HepG2 (cell line): ENCODE measurements at regions not wholly inside any gene's neighbourhood (a gene's known extent, or its start where the extent isn't known, plus 50 kb on each side); places are given as distances from the start of the nearest gene placed in this dataset.

Experiments used
- ATAC-seq: fragments of 200-7000 bp; cut with Tn5 transposase; 3 replicates; pipeline ENCODE4 v1.9.1; 2020; ENCODE audit warnings: mild to moderate bottlenecking, moderate library complexity
- BruUV-seq: library from RNA; stranded (reverse); fragments of 400-500 nt; replicated peaks from 2 replicates; lab custom pipeline; 2021; lab: Mats Ljungman, UMichigan
- CTCF ChIA-PET: fragments of 300-600 bp; formaldehyde crosslinking; extraction: SDS; loops from one replicate; lab custom pipeline; 2021; ENCODE audit warnings: low total read pairs, inconsistent platforms, low intra/inter-chr PET ratio; lab: Yijun Ruan, JAX
- POLR2A ChIA-PET: fragments of 350-600 bp; sonication (Branson Sonifier 250); formaldehyde crosslinking; loops from one replicate; lab custom pipeline; 2020; ENCODE audit warnings: antibody characterized with exemption, inconsistent platforms; lab: Yijun Ruan, JAX
- DNase-seq: peaks from one replicate; pipeline ENCODE4 v3.0.0-alpha.2; 2015; ENCODE audit warnings: low spot score
- FAIRE-seq: peaks from 3 replicates; lab custom pipeline; 2011; peaks lifted over from hg19 to GRCh38; lab: Jason Lieb, UNC
- H2AFZ ChIP-seq: one replicate; pipeline ENCODE4 v1.6.1; 2011; ENCODE audit warnings: low read length, inconsistent platforms
- H3K27ac ChIP-seq: fragments of 300-600 bp; 3 replicates; pipeline ENCODE4 v1.8.0; 2011; ENCODE audit warnings: mixed run types, mild to moderate bottlenecking, mixed read lengths, low read length, inconsistent platforms; ENCODE audit not compliant: insufficient read depth; ENCODE audit errors: extremely low read length
- H3K27me3 ChIP-seq, 2 experiments: fragments of 200-600 bp in 1 of 2; 2 replicates in 1 of 2; 3 replicates in 1 of 2; pipeline versions ENCODE4 v1.6.0 to v1.8.0; 2011; ENCODE audit warnings: low read length in 2 of 2, mild to moderate bottlenecking in 2 of 2, moderate library complexity in 2 of 2, inconsistent platforms in 1 of 2; ENCODE audit not compliant: insufficient read depth in 2 of 2, control insufficient read depth in 1 of 2
- H3K36me3 ChIP-seq, 2 experiments: fragments of 200-600 bp in 1 of 2; replicated peaks in 1 of 2; 2 replicates in 1 of 2; 3 replicates in 1 of 2; pipeline versions ENCODE4 v1.5.1 to v1.8.0; 2011; ENCODE audit warnings: low read length in 2 of 2, inconsistent platforms in 1 of 2; ENCODE audit not compliant: insufficient read depth in 2 of 2, control insufficient read depth in 1 of 2
- H3K4me1 ChIP-seq: 2 replicates; pipeline ENCODE4 v1.5.1; 2012; ENCODE audit warnings: low read length, inconsistent platforms; ENCODE audit not compliant: insufficient read depth
- H3K4me2 ChIP-seq: 2 replicates; pipeline ENCODE4 v1.6.0; 2011; ENCODE audit warnings: low read depth, low read length, inconsistent platforms
- H3K4me3 ChIP-seq, 3 experiments: fragments of 200-600 bp in 1 of 3; sonication (generic), shearing (Covaris generic) in 1 of 3; replicated peaks in 1 of 3; 2 replicates each; pipeline ENCODE4 v1.5.1; 2011 to 2016; ENCODE audit warnings: low read length in 3 of 3, inconsistent platforms in 2 of 3, low read depth in 2 of 3, mild to moderate bottlenecking in 2 of 3, control low read depth in 1 of 3, mixed read lengths in 1 of 3; ENCODE audit not compliant: insufficient read depth in 1 of 3
- H3K79me2 ChIP-seq: one replicate; pipeline ENCODE4 v1.6.1; 2011; ENCODE audit warnings: low read length, inconsistent platforms; ENCODE audit not compliant: insufficient read depth
- H3K9ac ChIP-seq: 2 replicates; pipeline ENCODE4 v1.6.0; 2011; ENCODE audit warnings: mild to moderate bottlenecking, low read depth, low read length, inconsistent platforms; ENCODE audit not compliant: insufficient read depth
- H3K9me3 ChIP-seq: 2 replicates; pipeline ENCODE4 v1.5.1; 2012; ENCODE audit warnings: mild to moderate bottlenecking, low read length
- H4K20me1 ChIP-seq: 2 replicates; pipeline ENCODE4 v1.6.0; 2011; ENCODE audit warnings: inconsistent platforms, mild to moderate bottlenecking, low read length, moderate library complexity; ENCODE audit not compliant: insufficient read depth
- DDIT3 ChIP-seq: sonication (generic); formaldehyde crosslinking; IDR thresholded peaks from 2 replicates; pipeline ENCODE4 v1.4.0; 2020; ENCODE audit warnings: mild to moderate bottlenecking, missing genetic modification reagents
- E2F2 ChIP-seq: sonication (generic); formaldehyde crosslinking; IDR thresholded peaks from 2 replicates; pipeline ENCODE4 v1.4.0; 2020; ENCODE audit warnings: missing genetic modification reagents, borderline replicate concordance
- HMGXB3 ChIP-seq: sonication (generic); formaldehyde crosslinking; IDR thresholded peaks from 2 replicates; pipeline ENCODE4 v1.4.0; 2020; ENCODE audit warnings: missing genetic modification reagents, borderline replicate concordance
- KDM6A ChIP-seq: IDR thresholded peaks from 2 replicates; pipeline ENCODE4 v1.6.1; 2016; ENCODE audit warnings: low read depth
- PCBP2 ChIP-seq: fragments of 200-400 bp; formaldehyde crosslinking; optimal IDR thresholded peaks from 2 replicates; pipeline ENCODE3; 2018; ENCODE audit warnings: low read length, low read depth; ENCODE audit not compliant: poor library complexity, severe bottlenecking
- RXRA ChIP-seq: sonication (generic); formaldehyde crosslinking; IDR thresholded peaks from 2 replicates; pipeline ENCODE4 v1.5.1; 2020; ENCODE audit warnings: missing genetic modification reagents
- U2AF2 ChIP-seq: fragments of 200-400 bp; formaldehyde crosslinking; IDR thresholded peaks from 2 replicates; pipeline ENCODE4 v1.6.1; 2017; ENCODE audit warnings: low read depth, mild to moderate bottlenecking, low read length
- ZBTB20 ChIP-seq: sonication (generic); formaldehyde crosslinking; IDR thresholded peaks from 2 replicates; pipeline ENCODE4 v1.8.1; 2023; ENCODE audit warnings: missing genetic modification reagents, low read depth, mild to moderate bottlenecking, borderline replicate concordance
- ZFP37 ChIP-seq: sonication (generic); formaldehyde crosslinking; IDR thresholded peaks from 2 replicates; pipeline ENCODE4 v1.4.0; 2020; ENCODE audit warnings: missing genetic modification reagents, borderline replicate concordance
- ZMAT3 ChIP-seq: sonication (generic); formaldehyde crosslinking; conservative IDR thresholded peaks from 2 replicates; pipeline ENCODE4 v1.7.0; 2021; ENCODE audit warnings: missing genetic modification reagents
- ZNF282 ChIP-seq: fragments of 450-650 bp; IDR thresholded peaks from 2 replicates; pipeline ENCODE4 v1.6.1; 2018; ENCODE audit not compliant: partially characterized antibody
- ZNF512B ChIP-seq: sonication (generic); formaldehyde crosslinking; IDR thresholded peaks from 2 replicates; pipeline ENCODE4 v1.5.1; 2020; ENCODE audit warnings: missing genetic modification reagents, mild to moderate bottlenecking, borderline replicate concordance
- ZNF598 ChIP-seq: sonication (generic); formaldehyde crosslinking; IDR thresholded peaks from 2 replicates; pipeline ENCODE4 v1.5.1; 2020; ENCODE audit warnings: mild to moderate bottlenecking, missing genetic modification reagents, borderline replicate concordance
- WGBS: methylation state at CpG from one replicate; pipeline ENCODE4 v1.1.6; 2017; ENCODE audit warnings: low lambda C conversion rate; 5-methylcytosine and 5-hydroxymethylcytosine counted together
- in situ Hi-C: cut with HindIII; loops from 2 replicates; pipeline ENCODE4 v1.10.0; 2017; ENCODE audit warnings: low pct_unique_long_range_greater_than_20kb; ENCODE audit not compliant: extremely low pct_ligation_motif_present
- intact Hi-C: fragments of 100-400 bp; cut with micrococcal nuclease; formaldehyde crosslinking; loops from one replicate; pipeline ENCODE4 v1.10.0; 2022; ENCODE audit not compliant: unreplicated experiment
- TF ChIP-seq, protein P1 (sequence below): sonication (generic); formaldehyde crosslinking; IDR thresholded peaks from 2 replicates; pipeline ENCODE4 v1.5.1; 2020; ENCODE audit warnings: missing genetic modification reagents, mild to moderate bottlenecking, borderline replicate concordance

DNA sequence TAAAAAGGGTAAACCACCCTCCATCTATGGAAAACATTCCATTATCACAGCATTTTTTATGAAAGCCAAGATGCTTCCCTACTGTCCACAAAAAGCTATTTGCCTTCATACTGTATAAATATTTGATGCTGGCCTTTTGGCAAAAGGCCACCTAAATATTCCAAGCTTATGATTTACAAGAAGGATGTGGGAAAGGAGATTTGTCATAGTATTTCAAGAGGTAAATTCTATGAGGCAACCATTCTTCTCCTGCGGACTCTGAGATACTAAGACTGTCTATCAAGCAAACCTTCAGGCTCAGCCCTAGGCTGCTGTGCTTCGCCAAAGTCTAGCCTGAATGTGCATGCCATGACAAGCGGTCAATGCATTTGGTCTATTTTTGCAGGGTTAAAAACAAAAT, 807.1 kb upstream of the AMELY start (continued):
- TF ChIP-seq DDIT3 (CRISPR knock-in tag): no peak
- no peak for TF ChIP-seq ZFP37 (CRISPR knock-in tag)
- no peak for TF ChIP-seq U2AF2
- no peak for TF ChIP-seq ZNF282
- TF ChIP-seq PCBP2: no peak
- TF ChIP-seq, protein P1, sequence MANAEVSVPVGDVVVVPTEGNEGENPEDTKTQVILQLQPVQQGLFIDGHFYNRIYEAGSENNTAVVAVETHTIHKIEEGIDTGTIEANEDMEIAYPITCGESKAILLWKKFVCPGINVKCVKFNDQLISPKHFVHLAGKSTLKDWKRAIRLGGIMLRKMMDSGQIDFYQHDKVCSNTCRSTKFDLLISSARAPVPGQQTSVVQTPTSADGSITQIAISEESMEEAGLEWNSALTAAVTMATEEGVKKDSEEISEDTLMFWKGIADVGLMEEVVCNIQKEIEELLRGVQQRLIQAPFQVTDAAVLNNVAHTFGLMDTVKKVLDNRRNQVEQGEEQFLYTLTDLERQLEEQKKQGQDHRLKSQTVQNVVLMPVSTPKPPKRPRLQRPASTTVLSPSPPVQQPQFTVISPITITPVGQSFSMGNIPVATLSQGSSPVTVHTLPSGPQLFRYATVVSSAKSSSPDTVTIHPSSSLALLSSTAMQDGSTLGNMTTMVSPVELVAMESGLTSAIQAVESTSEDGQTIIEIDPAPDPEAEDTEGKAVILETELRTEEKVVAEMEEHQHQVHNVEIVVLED: no peak

- Histone ChIP-seq H3K4me3 (no peak overlapping the region), H3K27ac (no peak overlapping the region), H3K36me3 (no peaks in the 10 kb centered on the region), H3K4me1 (no peaks in the 10 kb centered on the region), H3K27me3 (no peaks in the 10 kb centered on the region), H3K79me2 (no peaks in the 10 kb centered on the region), H3K9ac (no peak overlapping the region), H4K20me1 (no peaks in the 10 kb centered on the region), H3K4me2 (no peak overlapping the region), H3K9me3 (no peaks in the 10 kb centered on the region), H2AFZ (no peak overlapping the region)
- ChIA-PET POLR2A (no interaction called here), CTCF (no interaction called here)
- FAIRE-seq (no peak), DNase-seq (no peak), ATAC-seq (no peak)
- intact Hi-C loops (no loop called here), in situ Hi-C loops (no loop called here)
- no TSS peak for BruUV-seq
- WGBS: no CpG with 5 or more reads among the region's 2 CpGs
- TF ChIP-seq ZMAT3 (CRISPR knock-in tag) (no peak), RXRA (CRISPR knock-in tag) (no peak), ZNF512B (CRISPR knock-in tag) (no peak), HMGXB3 (CRISPR knock-in tag) (no peak), E2F2 (CRISPR knock-in tag) (no peak), ZBTB20 (no peak), KDM6A (CRISPR knock-in tag) (no peak), ZNF598 (CRISPR knock-in tag) (no peak)
Observed at GRCh38 chrY:7718126-7718525, 806.6 kb upstream of the AMELY start.
